Gastroesophageal sphincter (tissue), 4 donors: ENCODE measurements at regions not wholly inside any gene's neighbourhood (a gene's known extent, or its start where the extent isn't known, plus 50 kb on each side); places are given as distances from the start of the nearest gene placed in this dataset.

Experiments
- ATAC-seq: fragments of 150-250 bp; one replicate; pipeline ENCODE4 v1.9.1; 2016; ENCODE audit warnings: mild to moderate bottlenecking, moderate library complexity
- H3K27ac ChIP-seq, 4 donors: fragments of 200-600 bp; sonication (generic) in 3 of 4; 1 replicate in 3 of 4; 2 replicates in 1 of 4; pipeline ENCODE4 v1.5.1; 2016 to 2019
- H3K27me3 ChIP-seq: fragments of 200-600 bp; sonication (generic); one replicate; pipeline ENCODE4 v1.5.1; 2019
- H3K36me3 ChIP-seq, 2 donors: fragments of 200-600 bp; sonication (generic); one replicate each; pipeline ENCODE4 v1.5.1; 2019; ENCODE audit warnings: control low read depth in 1 of 2
- H3K4me1 ChIP-seq, 3 donors: fragments of 200-600 bp; sonication (generic); 1 replicate in 2 of 3; 2 replicates in 1 of 3; pipeline ENCODE4 v1.5.1; 2016 to 2019; ENCODE audit warnings: control low read depth in 2 of 3
- H3K4me3 ChIP-seq, 2 donors: fragments of 200-600 bp; sonication (generic); one replicate each; pipeline ENCODE4 v1.5.1; 2019; ENCODE audit warnings: mild to moderate bottlenecking in 1 of 2, moderate library complexity in 1 of 2
- H3K9me3 ChIP-seq, 3 donors: fragments of 200-600 bp; sonication (generic); one replicate each; pipeline ENCODE4 v1.5.1; 2017 to 2019; ENCODE audit warnings: control low read depth in 2 of 3
- CTCF ChIP-seq, 4 experiments: fragments of 200-600 bp in 2 of 4; fragments of 450-650 bp in 2 of 4; sonication (generic) in 1 of 4; IDR thresholded peaks; one replicate each; pipeline ENCODE4 v1.5.1; 2017 to 2019; ENCODE audit warnings: antibody characterized with exemption in 4 of 4, mild to moderate bottlenecking in 2 of 4, moderate library complexity in 2 of 4
- EP300 ChIP-seq: sonication (generic); formaldehyde crosslinking; IDR thresholded peaks from one replicate; pipeline ENCODE4 v1.6.1; 2017; ENCODE audit warnings: antibody characterized with exemption, mild to moderate bottlenecking
- POLR2A ChIP-seq, 2 donors: fragments of 450-650 bp; IDR thresholded peaks; one replicate each; pipeline ENCODE4 v1.6.1; 2017; ENCODE audit warnings: antibody characterized with exemption in 2 of 2, mild to moderate bottlenecking in 2 of 2, moderate library complexity in 1 of 2
- POLR2AphosphoS5 ChIP-seq: sonication (generic); formaldehyde crosslinking; IDR thresholded peaks from one replicate; pipeline ENCODE4 v1.6.1; 2017; ENCODE audit warnings: antibody characterized with exemption
- WGBS, 2 donors: methylation state at CpG; one replicate each; pipeline ENCODE4 v1.1.5; 2018; ENCODE audit warnings: low coverage in 1 of 2; 5-methylcytosine and 5-hydroxymethylcytosine counted together

GRCh38 chr20:21583486-21584168, 69.8 kb upstream of the NKX2-2 start:
- Histone ChIP-seq H3K9me3 (no peaks in the 10 kb centered on the region), H3K4me1 (no peaks in the 10 kb centered on the region), H3K27ac (no peak overlapping the region), H3K36me3 (no peaks in the 10 kb centered on the region), H3K27me3 (peaks cover 32% of the 10 kb centered on the region), H3K4me3 (no peak overlapping the region)
- TF ChIP-seq POLR2AphosphoS5 (no peak), POLR2A (IDR thresholded peaks at IDR 0.05) (no peak), CTCF (IDR thresholded peaks at IDR 0.05) (no peak), EP300 (no peak)
- ATAC-seq: no peak
- WGBS, 2 donors: 85 to 86% methylated on average over 8 to 10 of the region's 10 CpGs

GRCh38 chr20:21577551-21577950, 63.7 kb upstream of the NKX2-2 start:
- Histone ChIP-seq H3K27ac (no peak overlapping the region), H3K4me1 (no peaks in the 10 kb centered on the region), H3K4me3 (no peak overlapping the region), H3K27me3 (peaks cover 33% of the 10 kb centered on the region), H3K9me3 (no peaks in the 10 kb centered on the region), H3K36me3 (no peaks in the 10 kb centered on the region)
- 61% methylated on average over 2 of the region's 4 CpGs; no CpG with 5 or more reads in 1 of the 2 donors for WGBS, 2 donors
- no peak for TF ChIP-seq CTCF (IDR thresholded peaks at IDR 0.05)
- TF ChIP-seq POLR2AphosphoS5: no peak
- no peak for TF ChIP-seq EP300
- TF ChIP-seq POLR2A (IDR thresholded peaks at IDR 0.05): no peak
- no peak for ATAC-seq

GRCh38 chr20:21575981-21576740, 62.3 kb upstream of the NKX2-2 start:
- Histone ChIP-seq H3K36me3 (no peaks in the 10 kb centered on the region), H3K27me3 (peaks cover 34% of the 10 kb centered on the region), H3K4me1 (no peaks in the 10 kb centered on the region), H3K27ac (no peak overlapping the region), H3K9me3 (no peaks in the 10 kb centered on the region), H3K4me3 (no peak overlapping the region)
- 36 to 65% methylated on average over 4 to 5 of the region's 5 CpGs for WGBS, 2 donors
- no peak for TF ChIP-seq POLR2A (IDR thresholded peaks at IDR 0.05)
- TF ChIP-seq POLR2AphosphoS5: no peak
- TF ChIP-seq EP300: no peak
- no peak for TF ChIP-seq CTCF (IDR thresholded peaks at IDR 0.05)
- ATAC-seq: no peak

- peaks cover 42% of the 10 kb centered on the region for H3K27me3 ChIP-seq
- ATAC-seq: no peak
- 46 to 50% methylated on average over 2 of the region's 3 CpGs for WGBS, 2 donors
- TF ChIP-seq EP300: no peak
- no peak for TF ChIP-seq CTCF (IDR thresholded peaks at IDR 0.05)
- TF ChIP-seq POLR2AphosphoS5: no peak
- no peak for TF ChIP-seq POLR2A (IDR thresholded peaks at IDR 0.05)
- H3K4me3 ChIP-seq: no peak overlapping the region
- no peaks in the 10 kb centered on the region for H3K36me3 ChIP-seq
- H3K4me1 ChIP-seq: no peaks in the 10 kb centered on the region
- H3K9me3 ChIP-seq: no peaks in the 10 kb centered on the region
- no peak overlapping the region for H3K27ac ChIP-seq
Measured at GRCh38 chr20:21575167-21575566, 61.3 kb upstream of the NKX2-2 start.

- ATAC-seq: no peak
- H3K4me3 ChIP-seq: no peak overlapping the region
- H3K9me3 ChIP-seq: no peaks in the 10 kb centered on the region
- TF ChIP-seq CTCF (IDR thresholded peaks at IDR 0.05) (no peak), EP300 (no peak), POLR2AphosphoS5 (no peak), POLR2A (IDR thresholded peaks at IDR 0.05) (no peak)
- H3K27me3 ChIP-seq: peaks cover 47% of the 10 kb centered on the region
- no peak overlapping the region for H3K27ac ChIP-seq
- WGBS, 2 donors: 50 to 69% methylated on average over 2 to 7 of the region's 13 CpGs
- H3K4me1 ChIP-seq: no peaks in the 10 kb centered on the region
- H3K36me3 ChIP-seq: no peaks in the 10 kb centered on the region
Measured at GRCh38 chr20:21574443-21574842, 60.6 kb upstream of the NKX2-2 start.
